CD14-positive monocyte (primary cell): ENCODE measurements at regions not wholly inside any gene's neighbourhood (a gene's known extent, or its start where the extent isn't known, plus 50 kb on each side); places are given as distances from the start of the nearest gene placed in this dataset.

ENCODE experiments used
- DNase-seq, 3 donors: peaks; one replicate each; pipeline ENCODE4 v3.0.0-alpha.2; 2011 to 2022
- H2AFZ ChIP-seq: 2 replicates; pipeline ENCODE4 v1.6.0; 2012; ENCODE audit warnings: mild to moderate bottlenecking, low read depth, low read length, inconsistent platforms; ENCODE audit not compliant: insufficient read depth, poor library complexity, severe bottlenecking
- H3K27ac ChIP-seq, 2 donors: 1 replicate in 1 of 2; 2 replicates in 1 of 2; pipeline ENCODE4 v1.5.1; 2012 to 2013; ENCODE audit warnings: low read length in 2 of 2, control low read depth in 1 of 2, inconsistent platforms in 1 of 2, low read depth in 1 of 2, mild to moderate bottlenecking in 1 of 2
- H3K27me3 ChIP-seq, 2 donors: one replicate each; pipeline versions ENCODE4 v1.6.0 to v1.6.1; 2011 to 2013; ENCODE audit warnings: low read length in 2 of 2; ENCODE audit not compliant: control insufficient read depth in 2 of 2, insufficient read depth in 2 of 2
- H3K36me3 ChIP-seq, 2 donors: replicated peaks in 1 of 2; 1 replicate in 1 of 2; 2 replicates in 1 of 2; pipeline versions ENCODE4 v1.5.1 to v1.6.1; 2012 to 2013; ENCODE audit warnings: low read length in 2 of 2, control low read depth in 1 of 2, inconsistent platforms in 1 of 2, mild to moderate bottlenecking in 1 of 2; ENCODE audit not compliant: insufficient read depth in 2 of 2, control insufficient read depth in 1 of 2
- H3K4me1 ChIP-seq, 2 donors: 1 replicate in 1 of 2; 2 replicates in 1 of 2; pipeline versions ENCODE4 v1.5.1 to v1.6.1; 2012 to 2013; ENCODE audit warnings: low read length in 2 of 2, control low read depth in 1 of 2, inconsistent platforms in 1 of 2, mild to moderate bottlenecking in 1 of 2, moderate library complexity in 1 of 2; ENCODE audit not compliant: insufficient read depth in 2 of 2, control insufficient read depth in 1 of 2
- H3K4me2 ChIP-seq: replicated peaks from 2 replicates; pipeline ENCODE3; 2012; ENCODE audit warnings: low read length, moderate library complexity, mild to moderate bottlenecking; ENCODE audit not compliant: poor library complexity, severe bottlenecking; ENCODE audit errors: extremely low read depth
- H3K4me3 ChIP-seq, 3 experiments: fragments of 200-600 bp in 1 of 3; sonication (generic) in 1 of 3; replicated peaks in 1 of 3; 1 replicate in 2 of 3; 2 replicates in 1 of 3; pipeline ENCODE4 v1.5.1; 2011 to 2013; ENCODE audit warnings: low read length in 3 of 3, mild to moderate bottlenecking in 3 of 3, control low read depth in 2 of 3, low read depth in 2 of 3, inconsistent platforms in 1 of 3, moderate library complexity in 1 of 3
- H3K79me2 ChIP-seq: 2 replicates; pipeline ENCODE4 v1.6.0; 2012; ENCODE audit warnings: mild to moderate bottlenecking, control low read depth, inconsistent platforms, low read length, moderate library complexity; ENCODE audit not compliant: insufficient read depth
- H3K9ac ChIP-seq: 2 replicates; pipeline ENCODE4 v1.6.0; 2017; ENCODE audit warnings: low read length, mild to moderate bottlenecking; ENCODE audit not compliant: insufficient read depth, poor library complexity, severe bottlenecking
- H3K9me3 ChIP-seq, 2 donors: replicated peaks in 1 of 2; 1 replicate in 1 of 2; 2 replicates in 1 of 2; pipeline versions ENCODE4 v1.5.1 to v1.6.1; 2012 to 2013; ENCODE audit warnings: low read length in 2 of 2, control low read depth in 1 of 2; ENCODE audit not compliant: control insufficient read depth in 1 of 2, insufficient read depth in 1 of 2
- H4K20me1 ChIP-seq: 2 replicates; pipeline ENCODE4 v1.6.0; 2012; ENCODE audit warnings: mild to moderate bottlenecking, low read length, control low read depth, moderate library complexity; ENCODE audit not compliant: insufficient read depth
- H3K27ac Mint-ChIP-seq, 7 donors: one replicate each; pipeline ENCODE4 v1.8.0; 2020; ENCODE audit warnings: mild to moderate bottlenecking in 7 of 7, mixed read lengths in 7 of 7, moderate library complexity in 6 of 7, inconsistent platforms in 2 of 7
- H3K27me3 Mint-ChIP-seq, 3 donors: one replicate each; pipeline ENCODE4 v1.8.0; 2021 to 2022; ENCODE audit warnings: low read depth in 3 of 3, mild to moderate bottlenecking in 3 of 3, mixed read lengths in 3 of 3, moderate library complexity in 3 of 3, inconsistent platforms in 1 of 3
- H3K36me3 Mint-ChIP-seq, 2 donors: one replicate each; pipeline ENCODE4 v1.8.0; 2020; ENCODE audit warnings: mixed read lengths in 2 of 2, inconsistent platforms in 1 of 2, mild to moderate bottlenecking in 1 of 2
- H3K4me1 Mint-ChIP-seq: one replicate; pipeline ENCODE4 v1.8.0; 2020; ENCODE audit warnings: mild to moderate bottlenecking, mixed read lengths
- H3K4me3 Mint-ChIP-seq, 2 donors: one replicate each; pipeline ENCODE4 v1.8.0; 2020; ENCODE audit warnings: mild to moderate bottlenecking in 2 of 2, mixed read lengths in 2 of 2, moderate library complexity in 1 of 2
- H3K9me3 Mint-ChIP-seq, 7 donors: one replicate each; pipeline ENCODE4 v1.8.0; 2020 to 2022; ENCODE audit warnings: mixed read lengths in 7 of 7, mild to moderate bottlenecking in 6 of 7, moderate library complexity in 6 of 7, inconsistent platforms in 2 of 7
- CTCF ChIP-seq: fragments of 200-600 bp; IDR thresholded peaks from one replicate; pipeline ENCODE4 v1.8.0; 2022; ENCODE audit warnings: antibody characterized with exemption, mild to moderate bottlenecking
- WGBS: methylation state at CpG from one replicate; pipeline ENCODE4 v1.1.5; 2013; ENCODE audit warnings: missing lambda C conversion rate; ENCODE audit not compliant: insufficient coverage; 5-methylcytosine and 5-hydroxymethylcytosine counted together
- intact Hi-C, 2 donors: fragments of 100-400 bp; cut with micrococcal nuclease; formaldehyde crosslinking; loops; one replicate each; pipeline versions ENCODE4 v1.15.0 to v1.15.1; 2023

- H3K9me3 ChIP-seq: no peaks in the 10 kb centered on the region
- H3K36me3 Mint-ChIP-seq: no peaks in the 10 kb centered on the region
- WGBS: no CpG with 5 or more reads among the region's 1 CpG
- H3K4me1 Mint-ChIP-seq: peaks cover 34% of the 10 kb centered on the region
- no peak overlapping the region for H3K4me3 ChIP-seq
- peaks cover 0 to 2% (median 0%) of the 10 kb centered on the region in 3 donors for H3K27me3 Mint-ChIP-seq
- H3K36me3 ChIP-seq: no peaks in the 10 kb centered on the region
- no peaks in the 10 kb centered on the region for H3K79me2 ChIP-seq
- H3K4me2 ChIP-seq: no peak overlapping the region
- no peak overlapping the region for H3K4me3 Mint-ChIP-seq
- TF ChIP-seq CTCF: no peak
- no peak overlapping the region for H3K27ac ChIP-seq
- DNase-seq: no peak
- no peak overlapping the region for H2AFZ ChIP-seq
- no peaks in the 10 kb centered on the region for H3K27me3 ChIP-seq
- peaks cover 27 to 32% of the 10 kb centered on the region in 2 donors for H3K4me1 ChIP-seq
- no peak overlapping the region for H3K27ac Mint-ChIP-seq
- H3K9ac ChIP-seq: no peak overlapping the region
- intact Hi-C loops: no loop called here
- no peaks in the 10 kb centered on the region for H4K20me1 ChIP-seq
- H3K9me3 Mint-ChIP-seq: peaks cover 0 to 3% (median 0%) of the 10 kb centered on the region in 7 donors
These were observed 142.2 kb upstream of the SESN3 start for GRCh38 chr11:95373241-95373640.

GRCh38 chr11:95372097-95372656, 141.2 kb upstream of the SESN3 start:
- Mint-ChIP-seq H3K27ac (peak overlapping the region in 6 of 7 donors; percentile 31 to 78 (median 56)), H3K9me3 (peaks cover 0 to 3% (median 0%) of the 10 kb centered on the region in 7 donors), H3K4me1 (peaks cover 36% of the 10 kb centered on the region), H3K4me3 (no peak overlapping the region), H3K27me3 (peaks cover 0 to 2% (median 0%) of the 10 kb centered on the region in 3 donors), H3K36me3 (no peaks in the 10 kb centered on the region)
- no peak for TF ChIP-seq CTCF
- H4K20me1 ChIP-seq: no peaks in the 10 kb centered on the region
- no peaks in the 10 kb centered on the region for H3K9me3 ChIP-seq
- intact Hi-C loops: no loop called here
- no peaks in the 10 kb centered on the region for H3K79me2 ChIP-seq
- no peak for DNase-seq
- no peaks in the 10 kb centered on the region for H3K36me3 ChIP-seq
- WGBS: 20% methylated on average over 1 of the region's 1 CpG
- H3K27ac ChIP-seq: peak overlapping the region in 1 of 2 donors; percentile 25
- H2AFZ ChIP-seq: no peak overlapping the region
- H3K9ac ChIP-seq: no peak overlapping the region
- H3K4me3 ChIP-seq: no peak overlapping the region
- H3K27me3 ChIP-seq: no peaks in the 10 kb centered on the region
- H3K4me2 ChIP-seq: no peak overlapping the region
- peaks cover 27 to 32% of the 10 kb centered on the region in 2 donors for H3K4me1 ChIP-seq
